ENCODE measurements at regions not wholly inside any gene's neighbourhood (a gene's known extent, or its start where the extent isn't known, plus 50 kb on each side); places are given as distances from the start of the nearest gene placed in this dataset.
A peak's percentile ranks its signal among the peaks of the same experiment; 100 is the strongest.

DNA sequence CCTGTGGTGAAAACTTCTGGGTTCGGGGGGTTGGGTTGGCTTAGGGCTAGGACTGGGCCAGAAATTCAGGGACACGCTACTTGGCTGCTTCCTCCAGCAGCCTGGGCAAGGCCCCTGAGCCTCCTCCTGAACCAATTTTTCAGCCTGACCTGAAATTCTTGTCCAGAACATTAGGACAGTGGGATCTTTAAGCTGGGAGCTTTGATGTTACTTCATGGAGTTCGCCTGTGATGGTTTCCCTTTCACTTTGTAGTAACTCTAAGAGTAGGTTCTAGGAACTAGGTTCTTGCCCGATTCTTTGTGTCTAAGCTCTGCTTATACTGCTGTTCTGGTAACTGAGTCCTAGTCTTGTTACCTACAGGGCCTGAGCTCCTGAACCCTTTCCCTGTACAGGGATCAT is 75.3 kb downstream of the S1PR1 start:
- DNase-seq: no peak
- peaks cover 91% of the 10 kb centered on the region for H3K27me3 ChIP-seq (ENCODE audit: insufficient read depth, low read depth, severe bottlenecking)
- no peak for TF ChIP-seq CTCF (IDR thresholded peaks at IDR 0.05; ENCODE audit: low read depth, low read length)
- no peak overlapping the region for H3K4me3 ChIP-seq (ENCODE audit: low read depth, low read length)
- H3K9me3 ChIP-seq (ENCODE audit: severe bottlenecking): no peaks in the 10 kb centered on the region
- H3K36me3 ChIP-seq: no peaks in the 10 kb centered on the region
- no peak overlapping the region for H3K27ac ChIP-seq

GRCh38 chr1:101313356-101313755 is 76.5 kb downstream of the S1PR1 start:
- Histone ChIP-seq H3K27ac (no peak overlapping the region), H3K9me3 (ENCODE audit: severe bottlenecking) (no peaks in the 10 kb centered on the region), H3K4me3 (ENCODE audit: low read depth, low read length) (no peak overlapping the region), H3K27me3 (ENCODE audit: insufficient read depth, low read depth, severe bottlenecking) (peaks cover 87% of the 10 kb centered on the region), H3K36me3 (no peaks in the 10 kb centered on the region)
- no peak for DNase-seq
- TF ChIP-seq CTCF (IDR thresholded peaks at IDR 0.05; ENCODE audit: low read depth, low read length): no peak

DNA sequence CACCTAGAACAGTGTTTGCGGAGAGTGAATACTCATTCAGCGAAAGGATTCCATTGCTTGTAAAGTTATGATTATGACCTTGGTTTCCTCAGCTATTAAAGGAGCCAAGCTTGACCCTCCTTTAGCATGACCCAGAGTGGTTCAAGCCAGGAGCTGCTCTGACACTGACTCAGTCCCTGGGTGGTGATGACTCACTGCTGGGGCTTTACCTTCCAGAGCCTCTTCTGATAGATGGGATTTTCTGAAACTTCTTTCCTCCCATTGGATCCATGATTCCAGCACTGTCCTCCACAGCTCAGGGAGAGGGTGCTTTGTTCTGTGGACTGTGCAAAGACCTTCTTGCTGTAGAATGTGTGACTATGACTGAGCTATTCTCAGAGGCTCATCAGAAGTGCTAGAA is 77.4 kb downstream of the S1PR1 start:
- no peak for DNase-seq
- no peak overlapping the region for H3K4me3 ChIP-seq (ENCODE audit: low read depth, low read length)
- H3K36me3 ChIP-seq: no peaks in the 10 kb centered on the region
- H3K9me3 ChIP-seq (ENCODE audit: severe bottlenecking): no peaks in the 10 kb centered on the region
- H3K27me3 ChIP-seq (ENCODE audit: insufficient read depth, low read depth, severe bottlenecking): peaks cover 83% of the 10 kb centered on the region
- TF ChIP-seq CTCF (IDR thresholded peaks at IDR 0.05; ENCODE audit: low read depth, low read length): no peak
- no peak overlapping the region for H3K27ac ChIP-seq

DNA sequence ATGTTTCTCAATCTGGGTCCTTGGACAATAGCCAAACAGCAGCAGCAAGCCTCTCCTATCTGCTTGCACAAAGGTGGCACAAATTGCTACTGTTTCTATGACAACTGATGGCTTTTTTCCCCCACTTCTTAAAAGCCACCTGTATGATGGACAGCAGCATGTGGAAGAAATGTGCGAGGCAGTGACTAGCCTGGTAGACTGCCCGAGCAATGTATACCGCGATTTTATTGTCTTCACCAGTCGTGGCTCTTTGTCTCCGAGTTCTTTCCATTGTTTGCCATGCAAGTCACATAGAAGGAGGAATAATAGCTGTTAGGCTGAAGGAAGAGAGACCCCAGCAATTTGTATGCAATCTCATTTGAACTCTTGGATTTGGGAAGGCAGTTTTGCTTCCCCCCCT is 79.4 kb downstream of the S1PR1 start:
- peaks cover 75% of the 10 kb centered on the region for H3K27me3 ChIP-seq (ENCODE audit: insufficient read depth, low read depth, severe bottlenecking)
- H3K9me3 ChIP-seq (ENCODE audit: severe bottlenecking): no peaks in the 10 kb centered on the region
- no peaks in the 10 kb centered on the region for H3K36me3 ChIP-seq
- no peak for TF ChIP-seq CTCF (IDR thresholded peaks at IDR 0.05; ENCODE audit: low read depth, low read length)
- H3K27ac ChIP-seq: no peak overlapping the region
- no peak for DNase-seq
- H3K4me3 ChIP-seq (ENCODE audit: low read depth, low read length): no peak overlapping the region

DNA sequence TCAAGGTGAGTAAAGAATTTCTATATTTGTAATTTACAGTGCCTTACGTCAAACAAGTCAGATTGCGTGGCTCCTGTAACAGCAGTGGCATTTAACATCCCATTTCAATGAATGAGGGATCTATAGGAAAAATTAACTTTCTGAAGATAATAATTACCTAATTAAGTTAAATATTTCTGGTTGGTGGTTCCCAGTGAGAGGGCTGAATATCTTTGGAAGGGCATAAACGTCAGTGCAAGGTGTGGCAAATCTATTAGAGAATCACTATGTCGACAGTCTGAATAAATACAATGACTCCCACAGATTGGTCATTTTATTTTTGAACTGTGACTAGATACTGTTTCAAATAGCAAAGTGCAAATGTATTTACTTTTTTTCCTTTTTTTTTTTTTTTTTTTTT is 80.0 kb downstream of the S1PR1 start:
- no peaks in the 10 kb centered on the region for H3K36me3 ChIP-seq
- no peak overlapping the region for H3K27ac ChIP-seq
- TF ChIP-seq CTCF (IDR thresholded peaks at IDR 0.05; ENCODE audit: low read depth, low read length): no peak
- no peaks in the 10 kb centered on the region for H3K9me3 ChIP-seq (ENCODE audit: severe bottlenecking)
- peaks cover 75% of the 10 kb centered on the region for H3K27me3 ChIP-seq (ENCODE audit: insufficient read depth, low read depth, severe bottlenecking)
- DNase-seq: no peak
- H3K4me3 ChIP-seq (ENCODE audit: low read depth, low read length): no peak overlapping the region

GRCh38 chr1:101317590-101317989 is 80.8 kb downstream of the S1PR1 start:
- no peak for DNase-seq
- H3K27ac ChIP-seq: no peak overlapping the region
- 0 out of 2 replicates have a peak, but pooled peaks have one; percentile 5 for TF ChIP-seq CTCF (IDR thresholded peaks at IDR 0.05; ENCODE audit: low read depth, low read length)
- H3K4me3 ChIP-seq (ENCODE audit: low read depth, low read length): no peak overlapping the region
- no peaks in the 10 kb centered on the region for H3K36me3 ChIP-seq
- no peaks in the 10 kb centered on the region for H3K9me3 ChIP-seq (ENCODE audit: severe bottlenecking)
- H3K27me3 ChIP-seq (ENCODE audit: insufficient read depth, low read depth, severe bottlenecking): peaks cover 75% of the 10 kb centered on the region
